H9 (cell line): ENCODE measurements at regions not wholly inside any gene's neighbourhood (a gene's known extent, or its start where the extent isn't known, plus 50 kb on each side); places are given as distances from the start of the nearest gene placed in this dataset.

ENCODE experiments used
- DNase-seq: peaks from one replicate; pipeline ENCODE4 v3.0.0-alpha.2; 2017
- H2AFZ ChIP-seq: one replicate; pipeline ENCODE4 v1.6.1; 2013; ENCODE audit warnings: mild to moderate bottlenecking, low read length, control low read depth, moderate library complexity
- H2AK5ac ChIP-seq: 2 replicates; pipeline ENCODE4 v1.6.1; 2013; ENCODE audit warnings: low read length, control low read depth, mixed read lengths; ENCODE audit not compliant: insufficient read length
- H2BK120ac ChIP-seq: one replicate; pipeline ENCODE4 v1.6.1; 2013; ENCODE audit warnings: low read depth, mild to moderate bottlenecking, low read length, control low read depth, inconsistent platforms; ENCODE audit not compliant: poor library complexity, severe bottlenecking
- H2BK12ac ChIP-seq: 2 replicates; pipeline ENCODE4 v1.6.1; 2013; ENCODE audit warnings: low read length, control low read depth, mixed read lengths, low read depth; ENCODE audit not compliant: insufficient read length
- H2BK15ac ChIP-seq: 2 replicates; pipeline ENCODE4 v1.6.1; 2013; ENCODE audit warnings: low read depth, low read length, control low read depth
- H2BK20ac ChIP-seq: one replicate; pipeline ENCODE4 v1.6.1; 2013; ENCODE audit warnings: low read depth, mild to moderate bottlenecking, low read length, control low read depth, inconsistent platforms; ENCODE audit not compliant: poor library complexity, severe bottlenecking
- H2BK5ac ChIP-seq: 2 replicates; pipeline ENCODE4 v1.6.1; 2013; ENCODE audit warnings: low read length, control low read depth, mixed read lengths; ENCODE audit not compliant: insufficient read length
- H3K14ac ChIP-seq: 2 replicates; pipeline ENCODE4 v1.6.1; 2013; ENCODE audit warnings: low read length, control low read depth; ENCODE audit not compliant: insufficient read depth
- H3K18ac ChIP-seq: 2 replicates; pipeline ENCODE4 v1.6.1; 2013; ENCODE audit warnings: low read depth, mild to moderate bottlenecking, mixed read lengths, low read length, control low read depth; ENCODE audit not compliant: insufficient read length
- H3K23ac ChIP-seq: 2 replicates; pipeline ENCODE4 v1.6.1; 2013; ENCODE audit warnings: low read length, control low read depth, mixed read lengths, low read depth; ENCODE audit not compliant: insufficient read length
- H3K23me2 ChIP-seq: 2 replicates; pipeline ENCODE4 v1.6.1; 2013; ENCODE audit warnings: low read depth, mild to moderate bottlenecking, mixed read lengths, low read length, control low read depth; ENCODE audit not compliant: insufficient read length, poor library complexity, severe bottlenecking
- H3K27ac ChIP-seq: 2 replicates; pipeline ENCODE4 v1.5.1; 2013; ENCODE audit warnings: low read length, control low read depth, mixed read lengths, low read depth; ENCODE audit not compliant: insufficient read length
- H3K27me3 ChIP-seq: 2 replicates; pipeline ENCODE4 v1.6.1; 2013; ENCODE audit warnings: low read length, control low read depth, inconsistent platforms; ENCODE audit not compliant: insufficient read depth
- H3K4ac ChIP-seq: 2 replicates; pipeline ENCODE4 v1.6.1; 2013; ENCODE audit warnings: low read depth, mild to moderate bottlenecking, control low read depth, inconsistent platforms, low read length, moderate library complexity
- H3K4me1 ChIP-seq: 2 replicates; pipeline ENCODE4 v1.6.1; 2013; ENCODE audit warnings: low read length, control low read depth, inconsistent platforms; ENCODE audit not compliant: insufficient read depth
- H3K4me2 ChIP-seq: 2 replicates; pipeline ENCODE4 v1.6.1; 2013; ENCODE audit warnings: low read length, control low read depth, mixed read lengths; ENCODE audit not compliant: insufficient read length, insufficient read depth
- H3K56ac ChIP-seq: 2 replicates; pipeline ENCODE4 v1.6.1; 2013; ENCODE audit warnings: low read depth, mild to moderate bottlenecking, mixed read lengths, low read length, control low read depth; ENCODE audit not compliant: insufficient read length
- H3K79me1 ChIP-seq: 2 replicates; pipeline ENCODE4 v1.6.1; 2013; ENCODE audit warnings: low read depth, mild to moderate bottlenecking, moderate library complexity, low read length, control low read depth, inconsistent platforms; ENCODE audit not compliant: insufficient read depth, poor library complexity, severe bottlenecking
- H3K79me2 ChIP-seq: 2 replicates; pipeline ENCODE4 v1.6.1; 2013; ENCODE audit warnings: low read length, control low read depth, inconsistent platforms; ENCODE audit not compliant: insufficient read depth
- H3K9ac ChIP-seq: 2 replicates; pipeline ENCODE4 v1.6.1; 2013; ENCODE audit warnings: low read length, control low read depth, mixed read lengths; ENCODE audit not compliant: insufficient read length; ENCODE audit errors: extremely low read depth
- H3K9me3 ChIP-seq: one replicate; pipeline ENCODE4 v1.6.1; 2013; ENCODE audit warnings: low read depth, low read length, inconsistent platforms; ENCODE audit not compliant: control insufficient read depth
- H3T11ph ChIP-seq: one replicate; pipeline ENCODE4 v1.6.1; 2013; ENCODE audit warnings: mild to moderate bottlenecking, low read length, control low read depth, inconsistent platforms
- H4K20me1 ChIP-seq: one replicate; pipeline ENCODE4 v1.6.1; 2013; ENCODE audit not compliant: control insufficient read depth, insufficient read length, insufficient read depth
- H4K5ac ChIP-seq: 2 replicates; pipeline ENCODE4 v1.6.1; 2013; ENCODE audit warnings: low read depth, mild to moderate bottlenecking, mixed read lengths, low read length, control low read depth; ENCODE audit not compliant: insufficient read length
- H4K8ac ChIP-seq: replicated peaks from 2 replicates; pipeline ENCODE4 v1.6.1; 2013; ENCODE audit warnings: low read length, control low read depth, mixed read lengths, low read depth; ENCODE audit not compliant: insufficient read length
- H4K91ac ChIP-seq: 2 replicates; pipeline ENCODE4 v1.6.1; 2013; ENCODE audit warnings: low read depth, mild to moderate bottlenecking, moderate library complexity, mixed read lengths, low read length, control low read depth; ENCODE audit not compliant: insufficient read length
- H3K27ac Mint-ChIP-seq, 3 experiments: 2 replicates in 2 of 3; 3 replicates in 1 of 3; pipeline ENCODE4 v1.8.0; 2020 to 2021; ENCODE audit warnings: mixed read lengths in 3 of 3, mild to moderate bottlenecking in 1 of 3, moderate library complexity in 1 of 3
- H3K27me3 Mint-ChIP-seq: 2 replicates; pipeline ENCODE4 v1.8.0; 2021; ENCODE audit warnings: low read depth, mild to moderate bottlenecking, moderate library complexity, mixed read lengths
- H3K36me3 Mint-ChIP-seq, 3 experiments: 2 replicates in 2 of 3; 3 replicates in 1 of 3; pipeline ENCODE4 v1.8.0; 2020 to 2021; ENCODE audit warnings: low read depth in 3 of 3, mixed read lengths in 3 of 3; ENCODE audit not compliant: insufficient read depth in 1 of 3
- H3K4me1 Mint-ChIP-seq, 2 experiments: 2 replicates each; pipeline ENCODE4 v1.8.0; 2020; ENCODE audit warnings: mixed read lengths in 2 of 2
- H3K4me3 Mint-ChIP-seq, 2 experiments: 2 replicates in 1 of 2; 3 replicates in 1 of 2; pipeline ENCODE4 v1.8.0; 2020 to 2021; ENCODE audit warnings: mild to moderate bottlenecking in 2 of 2, mixed read lengths in 2 of 2, moderate library complexity in 1 of 2
- H3K9me3 Mint-ChIP-seq, 2 experiments: 2 replicates in 1 of 2; 3 replicates in 1 of 2; pipeline ENCODE4 v1.8.0; 2020; ENCODE audit warnings: mild to moderate bottlenecking in 2 of 2, mixed read lengths in 2 of 2, moderate library complexity in 1 of 2
- CTCF ChIP-seq: fragments of 200-600 bp; sonication (generic); conservative IDR thresholded peaks from 3 replicates; pipeline ENCODE4 v1.8.0; 2021; ENCODE audit warnings: antibody characterized with exemption, mild to moderate bottlenecking
- WGBS: extraction: QIAGEN DNeasy Blood & Tissue Kit; methylation state at CpG from one replicate; pipeline ENCODE4 v1.1.7; 2013; ENCODE audit warnings: missing lambda C conversion rate, low lambda C conversion rate, mixed read lengths; ENCODE audit not compliant: insufficient read length; ENCODE audit errors: extremely low coverage; 5-methylcytosine and 5-hydroxymethylcytosine counted together

- H3K4me2 ChIP-seq: no peak overlapping the region
- H3K27ac ChIP-seq: no peak overlapping the region
- H3K9ac ChIP-seq: no peak overlapping the region
- H4K5ac ChIP-seq: no peak overlapping the region
- Mint-ChIP-seq H3K4me1 (peaks cover 4 to 5% of the 10 kb centered on the region in 2 experiments; a peak in 3 of 4 replicates), H3K27me3 (no peaks in the 10 kb centered on the region), H3K9me3 (no peaks in the 10 kb centered on the region), H3K36me3 (no peaks in the 10 kb centered on the region), H3K27ac (no peak overlapping the region; a peak in 1 of 7 replicates), H3K4me3 (no peak overlapping the region)
- DNase-seq: no peak
- H3K9me3 ChIP-seq: no peaks in the 10 kb centered on the region
- no peak overlapping the region for H4K8ac ChIP-seq
- no peak for TF ChIP-seq CTCF
- no peak overlapping the region for H2BK5ac ChIP-seq
- H3K79me2 ChIP-seq: no peaks in the 10 kb centered on the region
- H2AK5ac ChIP-seq: no peak overlapping the region
- H3K14ac ChIP-seq: no peak overlapping the region
- H3K18ac ChIP-seq: no peak overlapping the region
- H3K23me2 ChIP-seq: no peaks in the 10 kb centered on the region
- H3K23ac ChIP-seq: no peak overlapping the region
- no peak overlapping the region for H2AFZ ChIP-seq
- H3K4ac ChIP-seq: no peak overlapping the region
- no peaks in the 10 kb centered on the region for H3K27me3 ChIP-seq
- H2BK120ac ChIP-seq: no peak overlapping the region
- no peaks in the 10 kb centered on the region for H4K20me1 ChIP-seq
- H4K91ac ChIP-seq: no peak overlapping the region
- H3K79me1 ChIP-seq: no peaks in the 10 kb centered on the region
- no peak overlapping the region for H2BK20ac ChIP-seq
- no peaks in the 10 kb centered on the region for H3K4me1 ChIP-seq
- H2BK12ac ChIP-seq: no peak overlapping the region
- no CpG with 5 or more reads among the region's 7 CpGs for WGBS
- no peak overlapping the region for H3K56ac ChIP-seq
- H2BK15ac ChIP-seq: no peak overlapping the region
- H3T11ph ChIP-seq: no peak overlapping the region
Measured at GRCh38 chr13:68813180-68813796, 1294.3 kb upstream of the ATXN8OS start.
